ENCODE measurements at regions not wholly inside any gene's neighbourhood (a gene's known extent, or its start where the extent isn't known, plus 50 kb on each side); places are given as distances from the start of the nearest gene placed in this dataset.
"Not testable (repeated sequence)": the region's sequence is repeated elsewhere in the genome, so short reads cannot be mapped to it uniquely, and the experiment has no call there.

DNA sequence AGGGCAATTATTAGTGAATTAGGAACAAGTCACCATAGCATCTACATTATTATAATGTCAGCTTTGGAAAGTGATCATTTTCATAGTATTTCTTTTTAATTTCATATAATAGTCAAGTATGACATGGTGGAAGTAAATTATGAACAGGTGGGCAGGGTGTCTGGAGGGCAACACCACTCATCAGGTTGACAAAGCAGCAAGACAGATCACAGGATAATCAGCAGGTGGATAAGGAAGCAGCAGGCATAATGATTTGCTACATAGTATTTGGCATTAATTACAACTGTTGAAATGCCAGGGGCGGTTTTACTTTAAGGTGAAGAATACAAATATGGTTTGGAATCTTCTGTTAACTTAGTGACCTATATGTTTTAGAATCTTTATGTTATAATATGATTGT lies 1342.2 kb downstream of the PLA2G4A start:
- DNase-seq (ENCODE audit: low spot score), result no peak

GRCh38 chr1:188182063-188182462 lies 1353.3 kb downstream of the PLA2G4A start:
- not testable (repeated sequence) for DNase-seq (ENCODE audit: low spot score)

DNA sequence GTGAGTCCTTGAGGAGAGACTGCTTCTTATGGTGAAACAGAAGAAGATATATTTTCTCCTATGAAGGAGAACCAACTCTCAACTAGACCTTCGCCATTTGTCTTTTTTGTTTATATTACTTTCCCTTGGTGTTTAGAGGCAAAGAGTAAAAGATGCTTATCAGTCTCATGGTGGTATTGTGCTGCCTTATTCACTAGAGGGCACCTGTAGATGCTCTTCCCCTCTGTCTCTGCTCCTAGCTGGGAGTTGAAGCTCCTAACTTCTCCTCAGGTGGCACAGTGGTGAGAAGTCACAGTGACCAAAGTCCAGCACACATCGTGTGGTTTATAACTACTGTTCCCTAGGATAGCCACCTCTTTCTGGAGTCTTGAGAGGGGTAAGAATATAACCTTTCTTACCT lies 1359.6 kb downstream of the PLA2G4A start:
- DNase-seq (ENCODE audit: low spot score), result no peak

DNA sequence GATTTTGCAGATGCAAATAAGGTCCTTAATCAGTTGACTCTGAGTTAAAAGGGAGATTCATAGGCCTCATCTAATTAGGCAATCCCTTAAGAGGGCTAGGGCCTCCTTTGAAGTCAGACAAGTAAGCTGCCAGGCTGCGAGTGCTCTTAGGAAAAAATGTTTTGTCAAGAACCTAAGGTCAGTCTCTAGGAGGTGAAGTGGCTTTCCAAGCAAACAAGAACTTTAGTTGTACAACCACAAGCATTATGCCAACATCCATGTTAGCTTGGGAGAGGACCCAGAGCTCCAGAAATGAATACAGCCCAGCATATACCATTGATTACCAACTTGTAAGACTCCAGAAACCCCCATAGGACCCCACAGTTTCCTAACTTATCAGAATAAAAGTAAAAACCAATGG lies 1366.2 kb downstream of the PLA2G4A start:
- no peak for DNase-seq (ENCODE audit: low spot score)

DNA sequence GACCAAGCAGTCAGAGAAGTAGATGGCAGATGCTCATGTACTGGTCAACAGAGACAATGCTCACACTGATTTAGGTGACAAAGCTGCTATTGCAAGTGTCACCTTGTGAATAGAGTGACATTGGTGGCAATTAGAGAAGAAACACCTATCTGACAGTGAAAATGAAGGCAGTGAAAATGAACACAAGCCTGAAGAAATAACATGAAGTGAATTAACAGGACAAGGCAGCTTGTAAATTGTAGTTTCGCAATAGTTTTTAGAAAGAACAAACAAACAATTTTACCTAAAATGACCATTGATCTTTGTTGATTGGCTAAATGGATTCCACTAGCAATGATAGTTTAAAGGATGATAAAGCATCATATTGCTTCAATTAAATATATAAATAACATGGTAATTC lies 1389.5 kb downstream of the PLA2G4A start:
- no peak for DNase-seq (ENCODE audit: low spot score)

DNA sequence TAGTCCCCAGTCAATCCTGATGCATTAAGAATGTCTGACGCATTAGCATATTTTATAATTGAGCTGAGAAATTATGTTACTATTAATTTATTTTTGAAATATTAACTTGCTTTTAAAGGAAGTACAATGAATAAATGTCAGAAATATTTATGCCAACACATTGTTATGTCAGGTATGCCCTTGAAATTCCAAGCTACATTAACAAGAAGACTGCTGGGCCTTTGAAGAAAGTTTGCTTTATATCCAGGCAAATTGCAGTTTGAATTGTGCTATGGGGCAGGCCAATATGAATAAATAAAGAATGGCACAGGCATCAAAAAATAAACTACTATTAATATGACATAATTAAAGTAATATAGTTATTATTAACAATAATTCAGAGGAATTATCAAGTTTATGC lies 1391.3 kb downstream of the PLA2G4A start:
- no peak for DNase-seq (ENCODE audit: low spot score)

GRCh38 chr1:188224263-188224662 lies 1395.5 kb downstream of the PLA2G4A start:
- DNase-seq (ENCODE audit: low spot score), result no peak

GRCh38 chr1:188225975-188226374 lies 1397.2 kb downstream of the PLA2G4A start:
- no peak for DNase-seq (ENCODE audit: low spot score)

DNA sequence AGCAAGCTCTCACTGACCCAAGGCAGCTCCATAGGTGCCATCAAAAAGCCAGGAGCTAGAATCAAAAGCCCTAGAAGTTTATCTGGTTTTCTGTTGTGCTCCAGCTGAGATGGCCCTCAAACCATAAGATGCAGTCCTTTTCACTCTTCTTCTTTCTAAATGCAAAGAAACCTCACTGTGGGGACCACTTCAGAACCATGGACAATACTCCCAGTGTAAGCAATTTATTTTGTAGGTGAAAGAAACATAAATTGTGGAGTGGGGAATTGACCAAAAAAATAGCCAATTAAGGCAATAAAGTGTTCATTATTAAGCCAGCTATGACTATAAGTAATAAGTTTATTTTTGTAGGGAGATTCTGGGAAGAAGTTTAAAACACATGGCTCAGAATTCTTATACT lies 1399.9 kb downstream of the PLA2G4A start:
- DNase-seq (ENCODE audit: low spot score), result no peak

DNA sequence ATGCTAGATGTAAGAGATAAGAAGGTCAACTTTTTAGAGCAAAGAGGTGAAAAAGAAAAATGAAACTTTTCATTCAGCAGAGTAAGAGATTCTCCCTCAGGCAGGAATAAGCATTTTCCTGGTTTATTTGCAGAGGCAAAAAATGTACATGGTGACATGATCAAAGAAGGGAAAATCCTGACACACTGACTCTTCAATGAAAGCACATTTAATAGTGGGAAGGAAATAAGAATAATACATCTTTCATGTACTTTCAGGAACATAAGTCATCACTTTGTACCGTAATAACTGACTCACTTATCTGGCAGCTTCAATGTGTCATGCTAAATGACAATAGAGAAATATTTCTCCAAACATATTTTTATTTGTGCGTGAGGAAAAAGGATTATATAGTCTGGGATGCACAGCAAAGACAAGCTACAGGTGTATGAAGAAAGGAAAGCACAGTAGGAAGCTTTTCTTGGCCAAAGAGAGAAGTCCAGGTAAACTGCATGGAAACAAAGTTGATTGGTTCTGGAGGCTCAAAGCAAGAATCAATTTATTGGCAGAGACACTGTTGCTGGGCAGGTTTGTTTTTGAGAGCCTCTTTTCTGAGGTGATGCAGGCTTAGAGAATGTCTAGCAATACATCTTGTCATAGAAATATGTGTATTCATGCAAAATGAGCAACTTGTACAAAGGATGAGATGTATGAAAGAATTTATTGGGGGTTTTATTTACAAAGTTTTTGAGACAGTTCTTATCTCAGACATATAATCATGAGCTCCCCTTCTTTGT lies 1409.0 kb downstream of the PLA2G4A start:
- DNase-seq (ENCODE audit: low spot score), result no peak

DNA sequence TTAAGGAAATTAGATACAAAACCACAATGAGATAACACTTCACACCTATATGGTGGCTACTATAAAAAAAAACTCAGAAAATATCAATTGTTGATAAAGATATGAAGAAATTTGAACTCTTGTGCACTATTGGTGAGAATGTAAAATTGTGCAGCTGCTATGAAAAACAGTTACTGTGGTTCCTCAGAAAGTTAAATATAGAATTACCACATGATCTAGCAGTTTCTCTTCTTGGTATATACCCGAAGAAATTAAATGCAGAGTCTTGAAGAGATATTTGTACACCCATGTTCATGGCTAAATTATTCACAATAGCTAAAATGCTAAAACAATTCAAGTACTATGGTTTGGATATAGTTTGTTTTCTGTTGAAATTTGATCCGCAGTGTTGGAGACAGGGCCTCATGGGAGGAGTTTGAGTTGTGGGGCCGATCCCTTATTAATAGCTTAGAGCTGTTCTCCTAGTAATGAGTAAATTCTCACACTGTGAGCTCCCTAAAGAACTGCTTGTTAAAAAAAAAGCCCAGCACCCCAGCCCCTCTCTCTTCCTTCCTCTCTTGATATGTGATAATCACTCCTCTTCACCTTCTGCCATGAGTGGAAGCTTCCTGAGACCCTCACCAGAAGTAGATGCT lies 1412.1 kb downstream of the PLA2G4A start:
- no peak for DNase-seq (ENCODE audit: low spot score)

GRCh38 chr1:188241629-188242028 lies 1412.9 kb downstream of the PLA2G4A start:
- no peak for DNase-seq (ENCODE audit: low spot score)

DNA sequence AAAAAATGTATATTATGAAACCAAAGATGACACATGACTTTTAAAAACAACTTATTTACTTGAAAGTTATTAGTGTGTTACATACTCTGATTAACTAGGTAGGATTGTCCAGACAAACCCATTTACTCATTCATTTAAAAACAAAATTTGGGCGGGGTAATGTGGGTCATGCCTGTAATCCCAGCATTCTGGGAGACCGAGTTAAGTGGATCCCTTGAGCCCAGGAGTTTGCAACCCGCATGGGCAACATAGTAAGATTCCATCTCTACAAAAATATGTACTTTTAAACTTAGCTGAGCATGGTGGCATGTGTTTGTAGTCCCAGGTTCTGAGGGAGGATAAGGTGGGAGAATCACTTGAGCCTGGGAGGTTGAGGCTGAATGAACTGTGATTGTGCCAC lies 1414.7 kb downstream of the PLA2G4A start:
- no peak for DNase-seq (ENCODE audit: low spot score)

DNA sequence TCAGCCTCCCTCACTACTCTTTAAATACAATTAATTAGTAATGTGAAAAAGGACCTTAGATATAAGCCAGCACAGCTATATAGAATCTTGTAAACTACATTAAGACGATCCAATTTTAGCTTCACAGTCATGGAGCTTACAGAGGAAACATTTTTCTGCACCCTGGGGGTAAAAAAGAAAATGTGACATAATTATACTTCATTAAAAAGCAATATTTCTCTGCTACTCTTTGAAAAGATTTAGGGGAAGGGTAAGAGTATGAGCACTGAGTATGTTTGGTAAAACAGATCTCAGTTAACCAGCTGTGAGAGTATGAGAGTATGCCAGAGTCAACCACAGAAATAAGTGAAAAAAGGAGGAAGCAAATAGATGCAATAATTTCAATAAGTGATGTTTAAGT lies 1415.9 kb downstream of the PLA2G4A start:
- DNase-seq (ENCODE audit: low spot score), result no peak

GRCh38 chr1:188247255-188247654 lies 1418.5 kb downstream of the PLA2G4A start:
- DNase-seq (ENCODE audit: low spot score), result no peak

DNA sequence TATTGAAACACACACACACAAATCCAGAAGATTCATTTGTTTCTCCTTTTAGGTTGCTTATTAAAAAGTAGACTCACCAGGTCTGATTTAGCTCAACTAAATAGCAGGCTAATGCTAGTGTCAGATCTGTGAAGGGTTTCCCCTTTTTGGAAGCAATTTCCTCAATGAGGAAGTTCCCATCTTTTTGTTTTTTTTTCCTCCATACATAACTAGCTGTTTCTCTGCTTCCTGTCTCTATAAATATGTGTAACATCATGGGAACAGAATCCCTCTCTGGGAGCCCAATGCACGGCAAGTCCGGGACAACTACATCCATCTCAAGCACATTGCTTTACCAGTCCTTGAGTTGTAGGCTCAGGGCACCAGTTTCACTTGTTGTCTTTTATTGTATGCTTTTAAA lies 1421.1 kb downstream of the PLA2G4A start:
- no peak for DNase-seq (ENCODE audit: low spot score)

- DNase-seq (ENCODE audit: low spot score), result no peak
These were observed 1422.3 kb downstream of the PLA2G4A start for GRCh38 chr1:188251036-188251435.

DNA sequence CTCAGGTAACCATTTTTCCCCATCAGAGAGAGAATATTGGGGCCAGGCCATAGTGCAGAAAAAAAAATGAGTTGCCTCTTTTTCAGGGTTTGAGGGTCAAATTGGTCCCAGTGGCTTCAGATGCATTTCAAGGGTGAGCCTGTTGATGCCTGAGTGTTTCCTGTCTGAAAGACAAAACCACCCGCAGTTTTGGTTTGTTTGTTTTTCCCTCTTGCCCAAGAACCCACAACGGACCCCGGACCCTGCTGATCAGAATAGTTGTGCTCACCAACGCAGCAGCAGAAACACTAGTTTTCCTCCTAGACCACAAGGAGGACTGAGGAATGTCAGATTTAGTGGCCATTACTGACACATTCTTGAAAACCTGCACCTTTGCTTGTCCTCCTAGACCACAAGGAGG lies 1433.1 kb downstream of the PLA2G4A start:
- DNase-seq (ENCODE audit: low spot score), result no peak

- DNase-seq (ENCODE audit: low spot score), result no peak
These were observed 1441.2 kb downstream of the PLA2G4A start for GRCh38 chr1:188269956-188270355.

GRCh38 chr1:188270497-188270896 lies 1441.7 kb downstream of the PLA2G4A start:
- DNase-seq (ENCODE audit: low spot score), result no peak

DNA sequence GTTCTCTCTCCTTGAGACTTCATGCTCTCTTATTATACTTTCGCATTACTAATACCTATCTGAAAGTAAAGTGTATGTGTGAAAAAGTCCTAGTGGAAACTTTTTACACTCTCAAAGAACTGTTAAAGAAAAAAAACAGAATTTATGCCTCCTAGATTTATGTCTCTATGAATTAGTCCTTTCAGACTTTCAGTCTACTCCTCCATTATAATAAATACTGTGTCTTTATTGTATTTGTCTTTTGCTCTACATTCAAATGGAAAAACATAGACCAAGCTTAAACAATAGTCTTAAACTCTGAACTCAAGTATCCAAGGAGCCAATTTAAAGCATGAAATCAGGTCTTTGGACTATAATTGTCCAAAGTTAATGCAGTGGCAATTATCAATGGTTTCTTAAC lies 1449.0 kb downstream of the PLA2G4A start:
- no peak for DNase-seq (ENCODE audit: low spot score)

- DNase-seq (ENCODE audit: low spot score), result no peak
These were observed 1453.2 kb downstream of the PLA2G4A start for GRCh38 chr1:188281921-188282320.

DNA sequence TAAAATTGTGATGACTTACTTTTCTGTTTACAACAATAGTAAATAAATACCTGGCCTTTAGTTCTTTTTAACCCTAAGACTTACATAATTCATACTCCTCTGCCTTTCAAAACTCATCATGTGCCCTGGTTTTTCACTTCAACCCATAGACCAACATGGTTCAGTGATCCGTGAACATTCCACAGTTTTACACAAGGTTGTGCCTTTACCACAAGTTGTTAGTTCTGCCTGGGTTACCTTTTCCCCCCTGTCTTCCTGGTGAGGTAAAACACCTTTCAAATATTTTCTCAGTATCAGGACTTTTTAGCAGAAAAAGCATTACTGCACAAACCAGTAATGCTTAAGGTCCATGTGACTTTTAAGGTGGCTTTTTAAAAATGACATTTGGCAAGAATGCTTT lies 1466.4 kb downstream of the PLA2G4A start:
- DNase-seq (ENCODE audit: low spot score), result no peak

DNA sequence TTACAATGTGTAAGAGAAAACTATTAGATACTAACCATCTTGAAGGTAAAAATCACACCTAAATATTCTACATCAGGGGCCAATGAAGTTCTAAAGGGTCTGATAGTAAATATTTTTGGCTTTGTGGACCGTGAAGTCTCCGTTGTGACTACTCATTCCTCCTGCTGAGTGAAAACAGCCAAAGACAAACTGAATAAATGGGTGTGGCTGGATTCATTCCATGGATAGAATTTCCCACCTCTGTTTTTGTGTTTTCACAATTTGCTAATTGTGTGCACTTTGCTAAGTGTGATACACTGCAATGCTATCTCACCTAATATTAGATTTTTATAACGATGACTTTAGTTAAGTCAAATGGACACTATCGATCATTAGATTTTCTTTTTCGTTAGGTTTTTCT lies 1474.0 kb downstream of the PLA2G4A start:
- DNase-seq (ENCODE audit: low spot score), result no peak
